HG03159 (cell line): ENCODE measurements at regions not wholly inside any gene's neighbourhood (a gene's known extent, or its start where the extent isn't known, plus 50 kb on each side); places are given as distances from the start of the nearest gene placed in this dataset.
A peak's percentile ranks its signal among the peaks of the same experiment; 100 is the strongest.

Experiments
- ATAC-seq: cut with Tn5 transposase; IDR thresholded peaks from one replicate; pipeline ENCODE4 v1.9.1; 2021; ENCODE audit warnings: mild to moderate bottlenecking, moderate library complexity; ENCODE audit not compliant: unreplicated experiment

DNA sequence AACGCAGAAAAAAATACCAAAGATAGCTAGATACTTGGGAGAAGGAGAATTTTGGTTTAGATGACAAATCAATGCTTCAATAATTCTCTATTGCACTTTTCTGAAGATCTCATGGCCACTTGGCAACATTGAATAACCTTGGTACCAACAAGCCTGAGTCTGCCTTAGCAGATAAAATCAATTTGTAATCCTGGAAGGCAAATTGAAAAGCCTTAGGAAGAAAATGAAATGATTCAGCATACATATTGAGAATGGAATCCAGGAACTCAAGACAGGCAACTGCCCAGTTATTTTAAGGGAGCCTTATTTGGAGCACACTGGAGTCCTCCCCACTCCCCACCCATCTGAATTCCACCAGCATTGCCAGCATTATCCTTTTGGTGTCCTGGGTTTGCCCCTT, 109.3 kb upstream of the SOX9 start:
- ATAC-seq, result no peak

DNA sequence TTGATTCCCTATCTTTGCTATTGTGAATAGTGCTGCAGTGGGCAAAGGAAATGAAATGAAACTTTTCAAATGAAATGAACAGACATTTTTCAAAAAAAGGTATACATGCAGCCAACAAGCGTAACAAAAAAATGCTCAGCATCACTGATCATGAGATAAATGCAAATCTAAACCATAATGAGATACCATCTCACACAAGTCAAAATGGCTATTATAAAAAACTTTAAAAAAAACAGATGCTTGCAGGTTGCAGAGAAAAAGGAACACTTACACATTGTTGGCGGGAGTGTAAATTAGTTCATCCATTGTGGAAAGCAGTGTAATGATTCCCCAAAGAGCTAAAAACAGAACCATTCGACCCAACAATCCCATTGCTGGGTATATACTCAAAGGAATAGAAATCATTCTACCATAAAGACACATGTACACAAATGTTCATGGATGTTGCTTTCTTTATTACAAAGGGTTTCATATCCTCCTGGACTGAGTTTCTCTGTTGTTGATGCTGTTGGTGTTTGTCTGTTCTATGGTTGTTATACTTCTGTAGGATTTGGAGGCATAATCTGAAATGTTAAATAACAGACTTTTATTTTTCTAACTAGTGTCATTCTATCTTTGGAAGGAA, 99.3 kb upstream of the SOX9 start:
- peak; percentile 64 for ATAC-seq

DNA sequence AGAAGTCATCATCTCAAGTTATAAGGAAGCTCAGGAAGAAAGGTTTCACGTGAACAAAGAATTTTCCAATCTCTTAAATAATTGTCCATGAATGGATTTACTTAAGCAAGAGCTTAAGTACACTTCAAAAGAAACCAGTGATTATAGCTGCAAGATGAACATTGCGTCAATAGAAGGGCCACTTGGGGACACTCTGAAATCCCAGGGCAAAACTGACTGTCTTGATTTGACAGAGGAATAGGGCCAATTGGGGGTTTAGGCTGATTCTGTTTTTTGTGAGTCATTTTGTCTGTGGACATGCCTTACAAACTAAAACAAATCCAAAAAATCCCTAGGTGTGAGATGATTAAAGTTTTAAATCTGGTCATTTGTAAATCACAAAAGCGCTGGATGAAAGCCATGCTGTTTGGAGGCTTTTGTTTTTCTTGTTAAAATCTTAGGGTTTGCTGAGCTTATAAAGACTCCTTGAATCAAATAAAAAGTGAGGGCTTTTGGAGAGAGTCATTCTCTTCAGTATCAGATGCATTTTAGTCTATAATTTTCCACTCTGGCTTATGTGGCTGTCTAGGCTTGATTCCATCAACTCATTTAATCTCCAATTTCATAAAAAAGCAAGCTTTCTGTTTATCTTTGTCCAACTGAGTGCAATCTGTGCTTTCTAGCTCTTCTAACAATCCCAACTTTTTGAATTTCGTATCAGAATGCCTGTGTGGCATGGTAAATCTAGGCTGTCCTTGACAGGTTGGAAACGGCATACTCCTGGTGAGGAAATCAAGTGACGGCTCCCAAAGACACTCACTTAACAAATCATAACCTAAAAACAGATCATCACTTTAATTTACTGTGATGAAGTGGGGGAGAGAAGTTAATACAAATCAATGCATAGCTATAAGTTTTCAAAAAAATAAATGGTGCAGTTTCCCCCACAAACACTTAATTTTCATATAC, 98.2 kb upstream of the SOX9 start:
- ATAC-seq, result no peak

DNA sequence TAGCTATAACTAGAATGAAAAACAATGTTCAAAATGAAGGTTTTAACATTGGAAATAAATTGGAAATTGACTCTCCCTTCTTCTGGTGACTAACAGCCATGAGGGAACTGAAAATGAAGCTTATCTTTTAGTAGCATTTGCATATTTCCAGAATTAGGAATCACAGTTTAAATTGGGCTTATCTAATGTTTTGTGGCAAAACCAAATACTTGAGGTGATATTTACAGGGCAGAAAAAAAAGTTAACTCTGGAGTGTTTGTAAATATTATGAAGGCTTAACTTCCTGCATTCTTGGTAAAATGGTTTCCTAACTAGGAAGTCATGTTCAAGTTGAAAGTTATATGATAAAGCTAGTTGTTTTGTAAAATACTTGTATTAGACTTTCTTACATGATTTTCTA, 96.4 kb upstream of the SOX9 start:
- no peak for ATAC-seq

- no peak for ATAC-seq
Measured at GRCh38 chr17:72025113-72025512, 95.7 kb upstream of the SOX9 start.

GRCh38 chr17:72030067-72030899, 90.5 kb upstream of the SOX9 start:
- peak; percentile 79 for ATAC-seq

DNA sequence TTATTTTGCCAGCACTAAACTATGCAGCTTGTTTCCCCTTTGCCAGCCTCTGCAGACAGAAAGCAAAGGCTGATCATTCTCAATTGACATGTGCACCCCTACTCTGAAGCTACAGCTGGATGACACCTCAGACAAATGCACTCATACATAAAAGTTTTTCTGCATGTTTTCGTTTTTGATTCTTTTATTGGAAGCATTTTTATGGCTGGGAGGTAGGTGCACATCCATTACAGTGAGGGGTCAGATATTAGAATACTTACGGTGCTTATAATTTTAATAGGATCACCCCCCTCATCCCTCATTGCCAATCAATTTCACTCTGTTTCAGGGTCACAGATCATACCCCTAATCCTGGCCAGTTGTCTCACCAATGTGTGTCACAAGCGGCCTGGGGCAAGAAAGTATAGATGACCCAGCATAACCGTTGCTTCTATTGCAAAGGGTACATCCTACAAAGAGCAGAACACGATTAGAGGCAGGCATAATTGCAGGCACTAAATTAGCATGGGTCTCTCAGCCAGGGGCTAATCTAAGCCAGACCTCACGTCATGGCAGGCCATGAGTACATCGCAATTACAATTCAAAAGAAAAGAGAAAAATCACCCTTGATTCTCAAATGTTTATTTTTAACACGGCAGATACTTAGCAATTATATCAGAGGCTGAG, 89.5 kb upstream of the SOX9 start:
- ATAC-seq, result no peak

DNA sequence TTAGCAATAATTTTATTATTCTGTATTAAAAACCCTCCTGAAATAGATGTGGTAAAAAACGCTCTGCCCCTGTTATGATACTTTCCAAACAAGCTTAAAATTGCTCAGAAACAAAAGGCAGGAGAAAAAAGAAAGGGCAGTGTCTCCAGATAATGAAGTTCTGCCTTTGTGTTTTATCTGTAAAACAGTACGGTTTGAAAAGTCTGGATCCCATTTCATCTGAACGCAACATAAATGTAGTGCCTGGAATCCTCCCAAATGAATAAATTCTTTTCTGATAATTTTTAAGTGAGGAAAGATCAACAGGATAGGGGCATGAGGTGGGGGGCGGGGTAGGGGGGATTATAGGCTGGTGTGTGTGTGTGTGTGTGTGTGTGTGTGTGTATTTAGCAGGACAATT, 87.5 kb upstream of the SOX9 start:
- ATAC-seq, result no peak

GRCh38 chr17:72034000-72034399, 86.8 kb upstream of the SOX9 start:
- ATAC-seq, result peak; percentile 52

DNA sequence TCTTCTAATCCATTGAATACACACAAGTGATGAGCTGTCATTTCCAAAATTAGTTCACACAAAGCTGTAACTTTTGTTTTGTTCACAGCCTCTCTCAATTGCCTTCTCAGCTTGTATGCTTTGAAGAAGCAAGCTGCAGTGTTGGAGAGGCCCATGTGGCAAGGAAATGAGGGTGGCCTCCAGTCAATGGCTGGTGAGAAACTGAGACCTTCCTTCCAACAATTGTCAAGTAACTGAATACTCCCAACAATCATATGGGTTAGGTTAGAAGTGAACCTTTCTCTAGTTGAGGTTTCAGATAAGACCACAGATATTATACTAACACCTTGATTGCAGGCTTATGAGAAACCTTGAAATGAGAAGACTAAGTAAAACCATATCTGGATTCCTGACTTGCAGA, 82.4 kb upstream of the SOX9 start:
- ATAC-seq, result no peak

GRCh38 chr17:72039490-72039889, 81.3 kb upstream of the SOX9 start:
- no peak for ATAC-seq

DNA sequence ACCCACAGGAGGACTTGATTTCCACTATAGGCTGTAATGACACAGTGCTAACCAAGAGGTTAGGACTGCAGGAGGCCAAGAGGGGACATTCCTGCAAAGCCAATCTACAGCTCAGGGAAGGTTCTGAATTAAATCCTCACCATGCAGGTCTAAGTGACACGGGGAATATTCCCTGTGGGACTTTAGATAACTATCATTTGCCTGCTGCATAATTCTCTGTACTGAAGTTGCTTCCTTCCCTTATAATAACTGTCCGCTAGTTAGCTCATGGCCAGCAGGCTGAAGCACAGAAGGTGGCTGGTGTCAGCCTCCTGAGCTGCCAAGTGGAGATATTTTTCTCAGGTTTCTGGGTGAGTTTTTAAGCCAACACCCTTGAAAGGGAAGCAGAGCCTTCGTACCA, 74.6 kb upstream of the SOX9 start:
- no peak for ATAC-seq

DNA sequence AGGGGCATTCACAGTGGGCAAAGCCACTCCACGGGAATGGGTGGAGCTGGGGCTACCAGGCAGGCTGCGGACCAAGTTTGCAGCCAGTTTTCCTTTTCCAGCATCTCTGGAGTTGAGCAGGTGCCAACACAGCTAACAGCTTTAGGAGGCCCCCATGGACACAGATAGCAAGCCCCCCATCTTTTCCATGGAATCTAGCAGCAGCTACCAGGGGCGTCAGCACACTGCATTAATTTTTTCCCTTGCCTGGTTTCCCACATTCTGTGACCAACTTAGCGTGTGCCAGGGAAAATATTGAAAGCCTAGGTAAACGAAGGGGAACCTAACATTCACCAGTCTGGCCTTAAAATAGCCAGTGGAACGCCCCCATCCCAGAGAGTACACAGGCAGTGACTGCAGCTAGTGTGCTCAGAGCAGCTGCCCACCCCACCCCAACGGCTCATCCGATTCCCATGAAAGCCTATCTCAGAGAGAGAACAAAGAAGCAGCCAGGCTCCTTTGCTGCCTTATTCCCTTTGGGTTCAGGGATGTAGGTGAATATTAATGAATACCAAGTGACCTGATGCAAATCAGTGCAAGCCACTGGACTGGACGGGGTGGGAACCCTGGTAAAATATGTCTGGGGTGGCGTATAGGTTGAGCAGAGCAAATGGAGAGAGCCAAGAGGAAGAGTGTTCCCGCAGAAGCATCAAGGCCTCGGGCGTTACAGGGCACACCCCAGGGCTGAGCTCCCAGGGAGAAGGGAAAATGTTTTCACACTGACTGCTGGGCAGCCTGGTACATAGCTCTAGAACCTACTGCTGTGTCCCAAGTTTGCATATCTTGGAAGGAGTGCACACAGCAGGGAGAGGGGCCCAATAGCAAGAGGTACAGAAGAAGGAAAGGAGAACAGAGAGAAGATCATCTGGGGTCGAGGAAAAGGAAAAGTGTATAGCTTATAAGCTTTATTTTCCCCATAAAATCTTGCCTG, 73.9 kb upstream of the SOX9 start:
- no peak for ATAC-seq

DNA sequence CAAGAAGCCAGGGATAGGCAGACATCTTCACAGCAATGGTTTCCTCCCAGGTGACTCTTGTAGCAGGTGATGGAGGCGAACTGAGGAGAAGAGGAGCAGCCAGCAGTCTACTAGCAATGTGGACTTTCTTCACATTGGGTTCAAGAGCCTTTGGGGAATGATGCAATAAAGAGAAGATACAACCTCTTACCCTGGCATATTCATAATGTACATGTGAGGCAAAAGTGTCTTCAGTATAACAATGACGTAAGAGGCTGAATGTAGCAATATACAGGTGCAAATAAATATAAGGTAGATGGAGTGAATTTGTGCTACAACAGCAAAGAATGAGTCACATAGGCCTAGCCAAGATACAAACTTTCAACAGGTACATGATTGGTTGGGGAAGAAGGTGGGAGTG, 70.9 kb upstream of the SOX9 start:
- ATAC-seq, result no peak

- no peak for ATAC-seq
Measured at GRCh38 chr17:72053036-72053435, 67.8 kb upstream of the SOX9 start.

DNA sequence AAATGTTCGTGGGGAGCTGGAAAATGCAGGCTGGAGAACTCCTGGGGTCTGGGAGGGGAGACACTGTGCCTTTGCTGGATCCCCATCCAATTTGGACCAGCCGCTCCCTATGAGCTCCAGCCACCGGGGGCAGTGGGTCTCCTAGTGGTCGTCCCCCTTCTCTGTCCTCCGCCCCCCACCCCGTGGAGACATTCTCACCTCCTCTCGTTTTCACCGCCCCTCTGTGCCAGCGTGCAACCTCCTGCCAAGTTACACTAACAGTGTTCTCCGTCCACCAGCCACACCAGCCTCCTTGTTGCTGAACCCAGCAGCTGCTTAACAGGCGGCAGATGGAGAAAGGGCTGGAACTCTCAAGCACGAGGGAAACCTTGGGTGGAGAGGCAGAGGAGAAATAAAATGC, 67.4 kb upstream of the SOX9 start:
- no peak for ATAC-seq

GRCh38 chr17:72056155-72056554, 64.7 kb upstream of the SOX9 start:
- no peak for ATAC-seq

- no peak for ATAC-seq
Measured at GRCh38 chr17:72056727-72057290, 64.0 kb upstream of the SOX9 start.

GRCh38 chr17:72060084-72060483, 60.7 kb upstream of the SOX9 start:
- no peak for ATAC-seq

DNA sequence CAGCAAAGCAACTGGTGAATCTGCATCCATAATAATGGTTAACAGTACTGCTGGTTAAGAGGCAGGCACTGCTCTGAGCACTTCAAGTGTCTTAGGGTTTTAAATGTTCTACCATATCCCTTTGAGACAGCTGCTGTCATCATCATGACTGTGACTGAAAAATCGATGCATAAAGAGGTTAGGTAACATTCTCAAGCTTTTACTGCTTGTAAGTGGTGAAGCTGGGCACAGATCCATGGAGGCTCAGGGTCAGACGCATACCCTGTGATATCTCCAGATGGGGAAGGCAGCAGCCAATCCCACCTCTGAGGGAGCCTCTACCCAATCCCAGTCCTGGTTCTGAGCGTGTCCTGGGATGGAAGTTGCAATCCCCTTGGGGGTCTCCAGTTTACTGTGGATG, 57.6 kb upstream of the SOX9 start:
- no peak for ATAC-seq
